ENCODE measurements at regions not wholly inside any gene's neighbourhood (a gene's known extent, or its start where the extent isn't known, plus 50 kb on each side); places are given as distances from the start of the nearest gene placed in this dataset.
"Not testable (repeated sequence)": the region's sequence is repeated elsewhere in the genome, so short reads cannot be mapped to it uniquely, and the experiment has no call there.

- no peak for TF ChIP-seq CTCF (IDR thresholded peaks at IDR 0.05; ENCODE audit: low read depth, low read length)
- Histone ChIP-seq H3K27me3 (no peaks in the 10 kb centered on the region), H3K9me3 (no peaks in the 10 kb centered on the region), H3K4me3 (ENCODE audit: low read depth, low read length) (no peak overlapping the region), H3K4me1 (no peaks in the 10 kb centered on the region; the same call in 1 of the 2 replicates), H3K36me3 (no peaks in the 10 kb centered on the region)
- no peak for DNase-seq
These were observed 756.4 kb downstream of the KCNT2 start for GRCh38 chr1:195851804-195852203.

GRCh38 chr1:195851016-195851601 lies 757.1 kb downstream of the KCNT2 start:
- Histone ChIP-seq H3K36me3 (no peaks in the 10 kb centered on the region), H3K27me3 (no peaks in the 10 kb centered on the region), H3K4me3 (ENCODE audit: low read depth, low read length) (no peak overlapping the region), H3K4me1 (no peaks in the 10 kb centered on the region; the same call in 1 of the 2 replicates), H3K9me3 (no peaks in the 10 kb centered on the region)
- no peak for DNase-seq
- no peak for TF ChIP-seq CTCF (IDR thresholded peaks at IDR 0.05; ENCODE audit: low read depth, low read length)

- Histone ChIP-seq H3K9me3 (no peaks in the 10 kb centered on the region), H3K36me3 (no peaks in the 10 kb centered on the region), H3K4me1 (no peaks in the 10 kb centered on the region; the same call in 1 of the 2 replicates), H3K4me3 (ENCODE audit: low read depth, low read length) (no peak overlapping the region), H3K27me3 (no peaks in the 10 kb centered on the region)
- no peak for DNase-seq
- no peak for TF ChIP-seq CTCF (IDR thresholded peaks at IDR 0.05; ENCODE audit: low read depth, low read length)
These were observed 759.1 kb downstream of the KCNT2 start for GRCh38 chr1:195849180-195849579.

- H3K9me3 ChIP-seq; H3K36me3 ChIP-seq; H3K27me3 ChIP-seq; H3K4me3 ChIP-seq (ENCODE audit: low read depth, low read length); H3K4me1 ChIP-seq; DNase-seq: not testable (repeated sequence)
These were observed 760.0 kb downstream of the KCNT2 start for GRCh38 chr1:195847957-195848875.

- TF ChIP-seq CTCF (IDR thresholded peaks at IDR 0.05; ENCODE audit: low read depth, low read length), result no peak
- Histone ChIP-seq H3K36me3 (no peaks in the 10 kb centered on the region), H3K27me3 (no peaks in the 10 kb centered on the region), H3K4me1 (peaks cover 7% of the 10 kb centered on the region; the same call in 1 of the 2 replicates), H3K9me3 (no peaks in the 10 kb centered on the region), H3K4me3 (ENCODE audit: low read depth, low read length) (no peak overlapping the region)
- DNase-seq, result no peak
These were observed 776.5 kb downstream of the KCNT2 start for GRCh38 chr1:195831789-195832188.

GRCh38 chr1:195828325-195828724 lies 779.9 kb downstream of the KCNT2 start:
- no peaks in the 10 kb centered on the region for H3K9me3 ChIP-seq
- DNase-seq, result no peak
- TF ChIP-seq CTCF (IDR thresholded peaks at IDR 0.05; ENCODE audit: low read depth, low read length), result no peak
- H3K36me3 ChIP-seq, result no peaks in the 10 kb centered on the region
- H3K27me3 ChIP-seq, result no peaks in the 10 kb centered on the region
- no peak overlapping the region for H3K4me3 ChIP-seq (ENCODE audit: low read depth, low read length)
- H3K4me1 ChIP-seq, result peaks cover 7% of the 10 kb centered on the region; the same call in 1 of the 2 replicates
